Activated CD4-positive, alpha-beta T cell treated with anti-CD3 and anti-CD28 coated beads, Interleukin-2, amount 10 ng/mL, durations not matched to agents 24 days and 14 days (primary cell): ENCODE measurements at regions not wholly inside any gene's neighbourhood (a gene's known extent, or its start where the extent isn't known, plus 50 kb on each side); places are given as distances from the start of the nearest gene placed in this dataset.
"Not testable (repeated sequence)": the region's sequence is repeated elsewhere in the genome, so short reads cannot be mapped to it uniquely, and the experiment has no call there.

ENCODE experiments used
- DNase-seq: peaks from one replicate; pipeline ENCODE4 v3.0.0; 2022
- H3K27ac Mint-ChIP-seq: one replicate; pipeline ENCODE4 v1.8.0; 2022; ENCODE audit warnings: mild to moderate bottlenecking, mixed read lengths
- H3K27me3 Mint-ChIP-seq: one replicate; pipeline ENCODE4 v1.8.0; 2022; ENCODE audit warnings: mixed read lengths
- H3K36me3 Mint-ChIP-seq: one replicate; pipeline ENCODE4 v1.8.0; 2022; ENCODE audit warnings: low read depth, mild to moderate bottlenecking, mixed read lengths
- H3K4me1 Mint-ChIP-seq: one replicate; pipeline ENCODE4 v1.8.0; 2021; ENCODE audit warnings: mixed read lengths
- H3K4me3 Mint-ChIP-seq: one replicate; pipeline ENCODE4 v1.8.0; 2022; ENCODE audit warnings: mild to moderate bottlenecking, moderate library complexity, mixed read lengths
- H3K9me3 Mint-ChIP-seq: one replicate; pipeline ENCODE4 v1.8.0; 2021; ENCODE audit warnings: mixed read lengths
- intact Hi-C: fragments of 100-400 bp; cut with micrococcal nuclease; formaldehyde crosslinking; loops from one replicate; pipeline ENCODE4 v1.15.1; 2023

- Mint-ChIP-seq H3K4me1 (no peaks in the 10 kb centered on the region), H3K27ac (no peak overlapping the region), H3K36me3 (no peaks in the 10 kb centered on the region), H3K27me3 (no peaks in the 10 kb centered on the region), H3K4me3 (no peak overlapping the region), H3K9me3 (no peaks in the 10 kb centered on the region)
- intact Hi-C loops = no loop called here
- DNase-seq = no peak
Observed at GRCh38 chr10:64156166-64156565, 635.0 kb downstream of the REEP3 start.

GRCh38 chr10:64158551-64158950, 637.4 kb downstream of the REEP3 start:
- no peaks in the 10 kb centered on the region for H3K4me1 Mint-ChIP-seq
- no peak for DNase-seq
- intact Hi-C loops = no loop called here
- no peaks in the 10 kb centered on the region for H3K36me3 Mint-ChIP-seq
- no peaks in the 10 kb centered on the region for H3K27me3 Mint-ChIP-seq
- no peak overlapping the region for H3K4me3 Mint-ChIP-seq
- H3K27ac Mint-ChIP-seq = no peak overlapping the region
- H3K9me3 Mint-ChIP-seq = no peaks in the 10 kb centered on the region

GRCh38 chr10:64159910-64160872, 639.0 kb downstream of the REEP3 start:
- Mint-ChIP-seq H3K4me3 (no peak overlapping the region), H3K4me1 (no peaks in the 10 kb centered on the region), H3K27ac (no peak overlapping the region), H3K27me3 (no peaks in the 10 kb centered on the region), H3K36me3 (no peaks in the 10 kb centered on the region), H3K9me3 (no peaks in the 10 kb centered on the region)
- intact Hi-C loops = no loop called here
- no peak for DNase-seq

DNA sequence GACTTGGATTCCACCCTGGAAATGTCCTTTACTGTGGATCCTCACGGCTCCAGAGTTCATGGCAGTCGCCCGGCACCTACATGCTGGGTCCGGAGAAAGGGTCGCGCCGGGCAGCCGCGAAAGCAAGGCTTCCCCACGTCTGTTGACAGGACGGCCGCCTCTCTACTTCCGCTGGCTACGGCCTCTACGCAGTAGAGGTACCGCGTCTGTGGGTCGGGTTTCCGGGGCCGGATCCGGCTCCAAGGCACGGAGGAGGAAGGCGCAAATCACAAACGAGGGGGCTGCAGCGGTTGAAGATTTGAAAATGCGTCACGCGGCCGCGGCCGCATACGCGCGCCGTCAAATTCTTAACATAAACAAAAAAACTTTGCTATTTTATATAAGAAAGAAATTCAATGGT, 649.6 kb downstream of the REEP3 start:
- Mint-ChIP-seq H3K4me1 (no peaks in the 10 kb centered on the region), H3K27ac (no peak overlapping the region), H3K4me3 (no peak overlapping the region), H3K9me3 (no peaks in the 10 kb centered on the region), H3K27me3 (no peaks in the 10 kb centered on the region), H3K36me3 (no peaks in the 10 kb centered on the region)
- no peak for DNase-seq
- intact Hi-C loops = no loop called here

GRCh38 chr10:64173826-64174225, 652.6 kb downstream of the REEP3 start:
- Mint-ChIP-seq H3K4me3 (no peak overlapping the region), H3K27ac (no peak overlapping the region), H3K36me3 (no peaks in the 10 kb centered on the region), H3K27me3 (no peaks in the 10 kb centered on the region), H3K4me1 (no peaks in the 10 kb centered on the region), H3K9me3 (no peaks in the 10 kb centered on the region)
- intact Hi-C loops = no loop called here
- DNase-seq = no peak

- DNase-seq = no peak
- Mint-ChIP-seq H3K4me3 (no peak overlapping the region), H3K9me3 (no peaks in the 10 kb centered on the region), H3K27ac (no peak overlapping the region), H3K27me3 (no peaks in the 10 kb centered on the region), H3K36me3 (no peaks in the 10 kb centered on the region), H3K4me1 (no peaks in the 10 kb centered on the region)
- intact Hi-C loops = no loop called here
Observed at GRCh38 chr10:64174666-64175255, 653.6 kb downstream of the REEP3 start.

DNA sequence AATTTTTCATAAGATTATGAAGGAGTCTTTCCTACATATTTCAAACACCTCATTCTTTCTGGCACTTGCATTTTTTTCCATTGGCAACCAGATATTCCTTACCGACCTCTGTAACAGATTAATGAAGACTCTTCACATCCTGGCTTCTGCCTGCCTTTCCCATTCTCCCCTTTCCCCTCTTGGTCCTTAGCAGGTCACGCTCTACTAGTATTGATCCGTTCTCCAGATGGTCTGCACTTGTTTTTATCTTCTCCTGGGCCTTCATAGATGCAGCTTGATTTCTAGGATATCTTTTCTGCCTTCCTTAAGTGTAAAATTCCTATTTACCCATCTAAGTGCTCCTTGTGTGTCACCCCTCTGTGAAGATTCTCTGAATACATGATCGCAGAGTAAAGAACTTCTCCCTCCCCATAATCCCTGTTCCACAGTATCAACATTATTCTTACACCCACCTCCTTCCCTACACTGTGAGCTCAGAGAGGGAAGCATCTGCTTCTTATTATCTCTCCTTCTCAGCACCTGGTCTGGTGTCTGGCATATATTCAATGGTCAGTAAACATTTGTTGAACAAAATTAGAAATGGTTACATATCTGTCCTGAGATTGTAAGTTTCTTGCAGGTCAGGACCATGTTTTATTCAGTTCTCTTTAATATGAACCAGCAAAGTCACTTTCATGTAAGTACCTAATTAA, 654.2 kb downstream of the REEP3 start:
- Mint-ChIP-seq H3K27me3 (no peaks in the 10 kb centered on the region), H3K27ac (no peak overlapping the region), H3K9me3 (no peaks in the 10 kb centered on the region), H3K4me3 (no peak overlapping the region), H3K4me1 (no peaks in the 10 kb centered on the region), H3K36me3 (no peaks in the 10 kb centered on the region)
- intact Hi-C loops = no loop called here
- no peak for DNase-seq

GRCh38 chr10:64182671-64183070, 661.5 kb downstream of the REEP3 start:
- no peaks in the 10 kb centered on the region for H3K9me3 Mint-ChIP-seq
- no peak for DNase-seq
- intact Hi-C loops = no loop called here
- no peaks in the 10 kb centered on the region for H3K27me3 Mint-ChIP-seq
- no peaks in the 10 kb centered on the region for H3K4me1 Mint-ChIP-seq
- no peak overlapping the region for H3K27ac Mint-ChIP-seq
- no peaks in the 10 kb centered on the region for H3K36me3 Mint-ChIP-seq
- H3K4me3 Mint-ChIP-seq = no peak overlapping the region

GRCh38 chr10:64191286-64191685, 670.1 kb downstream of the REEP3 start:
- Mint-ChIP-seq H3K4me1 (no peaks in the 10 kb centered on the region), H3K9me3 (no peaks in the 10 kb centered on the region), H3K4me3 (no peak overlapping the region), H3K36me3 (no peaks in the 10 kb centered on the region), H3K27ac (no peak overlapping the region), H3K27me3 (no peaks in the 10 kb centered on the region)
- DNase-seq = no peak
- intact Hi-C loops = no loop called here

DNA sequence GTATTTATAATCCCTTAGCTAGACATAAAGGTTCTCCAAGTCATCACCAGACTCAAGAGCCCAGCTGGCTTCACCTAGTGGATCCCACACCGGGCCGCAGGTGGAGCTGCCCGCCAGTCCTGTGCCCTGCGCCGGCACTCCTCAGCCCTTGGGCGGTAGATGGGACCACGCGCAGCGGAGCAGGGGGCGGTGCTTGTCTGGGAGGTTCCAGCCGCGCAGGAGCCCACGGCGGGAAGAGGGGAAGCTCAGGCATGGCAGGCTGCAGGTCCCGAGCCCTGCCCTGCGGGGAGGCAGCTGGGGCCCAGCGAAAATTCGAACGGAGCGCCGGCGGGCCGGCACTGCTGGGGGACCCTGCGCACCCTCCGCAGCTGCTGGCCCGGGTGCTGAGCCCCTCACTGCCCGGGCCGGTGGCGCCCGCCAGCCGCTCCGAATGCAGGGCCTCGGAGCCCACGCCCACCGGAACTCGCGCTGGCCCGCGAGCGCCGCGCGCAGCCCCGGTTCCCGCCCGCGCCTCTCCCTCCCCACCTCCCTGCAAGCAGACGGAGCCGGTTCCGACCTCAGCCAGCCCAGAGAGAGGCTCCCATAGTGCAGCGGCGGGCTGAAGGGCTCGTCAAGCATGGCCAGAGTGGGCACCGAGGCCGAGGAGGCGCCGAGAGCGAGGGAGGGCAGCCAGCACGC, 675.6 kb downstream of the REEP3 start:
- Mint-ChIP-seq H3K36me3 (no peaks in the 10 kb centered on the region), H3K4me1 (no peaks in the 10 kb centered on the region), H3K4me3 (no peak overlapping the region), H3K27ac (no peak overlapping the region), H3K9me3 (no peaks in the 10 kb centered on the region), H3K27me3 (no peaks in the 10 kb centered on the region)
- intact Hi-C loops = no loop called here
- DNase-seq = no peak

DNA sequence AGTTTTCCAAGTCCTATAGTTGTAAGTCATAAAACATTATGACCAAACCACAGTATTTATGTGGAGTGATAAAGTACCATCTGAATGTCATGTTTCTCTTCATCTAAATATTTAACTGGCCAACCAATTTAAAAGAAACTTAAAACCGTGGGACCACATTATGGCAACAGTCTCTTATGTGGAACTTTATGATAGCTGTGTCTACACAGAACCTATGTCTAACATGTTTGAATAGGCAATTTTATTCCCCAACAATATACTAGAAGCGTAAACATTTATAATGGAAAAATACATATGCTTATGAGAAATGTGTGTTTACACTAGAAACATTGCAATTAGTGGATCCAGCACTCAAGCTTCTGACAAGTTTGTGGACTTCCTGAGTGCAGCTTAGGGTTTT, 680.7 kb downstream of the REEP3 start:
- H3K36me3 Mint-ChIP-seq = no peaks in the 10 kb centered on the region
- no peak overlapping the region for H3K4me3 Mint-ChIP-seq
- no peak for DNase-seq
- H3K4me1 Mint-ChIP-seq = no peaks in the 10 kb centered on the region
- H3K27me3 Mint-ChIP-seq = no peaks in the 10 kb centered on the region
- no peak overlapping the region for H3K27ac Mint-ChIP-seq
- no peaks in the 10 kb centered on the region for H3K9me3 Mint-ChIP-seq
- intact Hi-C loops = no loop called here

- H3K4me1 Mint-ChIP-seq, H3K9me3 Mint-ChIP-seq, H3K36me3 Mint-ChIP-seq, intact Hi-C loops, DNase-seq, H3K27me3 Mint-ChIP-seq, H3K27ac Mint-ChIP-seq, H3K4me3 Mint-ChIP-seq: not testable (repeated sequence)
Observed at GRCh38 chr10:64204504-64204903, 683.3 kb downstream of the REEP3 start.

- intact Hi-C loops = no loop called here
- no peak overlapping the region for H3K4me3 Mint-ChIP-seq
- H3K9me3 Mint-ChIP-seq = no peaks in the 10 kb centered on the region
- no peaks in the 10 kb centered on the region for H3K4me1 Mint-ChIP-seq
- DNase-seq = no peak
- H3K36me3 Mint-ChIP-seq = no peaks in the 10 kb centered on the region
- no peak overlapping the region for H3K27ac Mint-ChIP-seq
- H3K27me3 Mint-ChIP-seq = no peaks in the 10 kb centered on the region
Observed at GRCh38 chr10:64206409-64206808, 685.2 kb downstream of the REEP3 start.

DNA sequence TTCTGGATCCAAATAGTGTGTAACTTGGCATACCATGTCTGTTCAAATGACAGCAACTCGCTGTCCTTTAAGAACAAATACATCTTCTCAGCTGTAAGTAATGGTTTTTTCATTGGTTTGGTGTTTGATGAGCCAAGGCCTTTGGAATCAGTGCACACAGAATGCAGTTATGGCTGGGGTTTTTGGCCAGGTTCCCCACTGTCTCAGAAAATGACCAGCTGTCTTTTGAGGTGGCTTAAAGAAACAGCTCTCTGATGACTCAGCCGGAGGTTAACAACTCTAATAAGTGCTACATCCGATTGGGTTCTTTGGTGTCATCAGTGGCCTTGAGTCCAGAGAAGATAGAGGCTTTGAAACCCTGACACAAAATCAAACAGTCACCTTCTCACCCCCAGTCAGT, 688.4 kb downstream of the REEP3 start:
- Mint-ChIP-seq H3K27ac (no peak overlapping the region), H3K36me3 (no peaks in the 10 kb centered on the region), H3K4me3 (no peak overlapping the region), H3K9me3 (no peaks in the 10 kb centered on the region), H3K4me1 (no peaks in the 10 kb centered on the region), H3K27me3 (no peaks in the 10 kb centered on the region)
- intact Hi-C loops = no loop called here
- DNase-seq = no peak
